DOHH2 (cell line): ENCODE measurements at regions not wholly inside any gene's neighbourhood (a gene's known extent, or its start where the extent isn't known, plus 50 kb on each side); places are given as distances from the start of the nearest gene placed in this dataset.

ENCODE experiments used
- H3F3A ChIP-seq: fragments of 200-600 bp; sonication (generic), shearing (Covaris generic); 2 replicates; pipeline ENCODE4 v1.6.0; 2016; ENCODE audit warnings: antibody characterized with exemption, mild to moderate bottlenecking; ENCODE audit not compliant: control insufficient read depth, insufficient read depth
- H3K27ac ChIP-seq: fragments of 200-600 bp; sonication (generic); 2 replicates; pipeline ENCODE4 v1.5.1; 2014; ENCODE audit warnings: low read depth, mild to moderate bottlenecking, low read length, moderate library complexity
- H3K27me3 ChIP-seq: fragments of 200-600 bp; sonication (generic); 2 replicates; pipeline ENCODE4 v1.6.1; 2014; ENCODE audit warnings: mild to moderate bottlenecking, low read length, mixed read lengths; ENCODE audit not compliant: control insufficient read depth
- H3K36me3 ChIP-seq: fragments of 200-600 bp; sonication (generic); 2 replicates; pipeline ENCODE4 v1.6.1; 2014; ENCODE audit warnings: mild to moderate bottlenecking, low read length, moderate library complexity, mixed read lengths; ENCODE audit not compliant: control insufficient read depth
- H3K4me1 ChIP-seq: fragments of 200-600 bp; sonication (generic); 2 replicates; pipeline ENCODE4 v1.6.1; 2014; ENCODE audit warnings: mild to moderate bottlenecking, low read length, mixed read lengths; ENCODE audit not compliant: control insufficient read depth
- H3K4me2 ChIP-seq: fragments of 200-600 bp; sonication (generic); 2 replicates; pipeline ENCODE4 v1.6.0; 2014; ENCODE audit warnings: mild to moderate bottlenecking, low read length, moderate library complexity
- H3K4me3 ChIP-seq: fragments of 200-600 bp; sonication (generic); 2 replicates; pipeline ENCODE4 v1.5.1; 2014; ENCODE audit warnings: mild to moderate bottlenecking, low read length, mixed read lengths
- H3K79me2 ChIP-seq: fragments of 200-600 bp; sonication (generic); 2 replicates; pipeline ENCODE4 v1.6.1; 2014; ENCODE audit warnings: mild to moderate bottlenecking, low read length, mixed read lengths; ENCODE audit not compliant: control insufficient read depth
- H3K9me2 ChIP-seq: fragments of 200-600 bp; sonication (generic); replicated peaks from 2 replicates; pipeline ENCODE4 v1.6.1; 2014; ENCODE audit warnings: mild to moderate bottlenecking, low read length, mixed read lengths; ENCODE audit not compliant: control insufficient read depth
- H3K9me3 ChIP-seq: fragments of 200-600 bp; sonication (generic); 2 replicates; pipeline ENCODE4 v1.6.1; 2014; ENCODE audit warnings: antibody characterized with exemption, low read length, mixed read lengths; ENCODE audit not compliant: control insufficient read depth, insufficient read depth
- H4K20me1 ChIP-seq: fragments of 200-600 bp; sonication (generic); 2 replicates; pipeline ENCODE4 v1.6.0; 2014; ENCODE audit warnings: low read depth, mild to moderate bottlenecking, antibody characterized with exemption, low read length, moderate library complexity; ENCODE audit not compliant: control insufficient read depth, insufficient read depth
- CTCF ChIP-seq: fragments of 200-600 bp; sonication (generic); IDR thresholded peaks from one replicate; pipeline ENCODE4 v1.5.1; 2014; ENCODE audit warnings: antibody characterized with exemption, mild to moderate bottlenecking, low read depth, low read length; ENCODE audit not compliant: poor library complexity, severe bottlenecking
- EZH2phosphoT487 ChIP-seq: fragments of 200-600 bp; sonication (generic); IDR thresholded peaks from 2 replicates; pipeline ENCODE4 v1.6.1; 2017; ENCODE audit warnings: borderline replicate concordance, mild to moderate bottlenecking, antibody characterized with exemption, low read length, moderate library complexity, mixed read lengths

GRCh38 chr15:55015093-55015445, 181.7 kb downstream of the RSL24D1 start:
- Histone ChIP-seq H3K79me2 (no peaks in the 10 kb centered on the region), H3K27me3 (0 out of 2 replicates have a peak, but pooled peaks cover 2% of the 10 kb centered on the region), H3K4me1 (no peaks in the 10 kb centered on the region), H4K20me1 (no peaks in the 10 kb centered on the region), H3K4me2 (no peak overlapping the region), H3F3A (no peaks in the 10 kb centered on the region), H3K9me3 (no peaks in the 10 kb centered on the region), H3K27ac (no peak overlapping the region), H3K36me3 (no peaks in the 10 kb centered on the region), H3K9me2 (no peaks in the 10 kb centered on the region), H3K4me3 (no peak overlapping the region)
- TF ChIP-seq CTCF (no peak), EZH2phosphoT487 (no peak)

- no peaks in the 10 kb centered on the region for H3K9me3 ChIP-seq
- H3K4me3 ChIP-seq: no peak overlapping the region
- no peaks in the 10 kb centered on the region for H3K4me1 ChIP-seq
- H3K79me2 ChIP-seq: no peaks in the 10 kb centered on the region
- H3K27ac ChIP-seq: no peak overlapping the region
- TF ChIP-seq EZH2phosphoT487 (no peak), CTCF (no peak)
- H3K9me2 ChIP-seq: no peaks in the 10 kb centered on the region
- H3K27me3 ChIP-seq: 0 out of 2 replicates have a peak, but pooled peaks cover 2% of the 10 kb centered on the region
- H3K4me2 ChIP-seq: no peak overlapping the region
- H3K36me3 ChIP-seq: no peaks in the 10 kb centered on the region
- no peaks in the 10 kb centered on the region for H4K20me1 ChIP-seq
- H3F3A ChIP-seq: no peaks in the 10 kb centered on the region
Observed at GRCh38 chr15:55014391-55015092, 182.2 kb downstream of the RSL24D1 start.

- Histone ChIP-seq H3K27me3 (0 out of 2 replicates have a peak, but pooled peaks cover 2% of the 10 kb centered on the region), H3K36me3 (no peaks in the 10 kb centered on the region), H3K4me3 (no peak overlapping the region), H4K20me1 (no peaks in the 10 kb centered on the region), H3F3A (no peaks in the 10 kb centered on the region), H3K4me2 (no peak overlapping the region), H3K79me2 (no peaks in the 10 kb centered on the region), H3K9me2 (no peaks in the 10 kb centered on the region), H3K4me1 (no peaks in the 10 kb centered on the region), H3K27ac (no peak overlapping the region), H3K9me3 (no peaks in the 10 kb centered on the region)
- TF ChIP-seq CTCF (no peak), EZH2phosphoT487 (no peak)
Observed at GRCh38 chr15:55008421-55008820, 188.3 kb downstream of the RSL24D1 start.
